Uterus (tissue), 2 donors: ENCODE measurements at regions not wholly inside any gene's neighbourhood (a gene's known extent, or its start where the extent isn't known, plus 50 kb on each side); places are given as distances from the start of the nearest gene placed in this dataset.

Experiments
- CTCF ChIP-seq, 4 experiments: fragments of 200-600 bp in 2 of 4; fragments of 450-650 bp in 2 of 4; sonication (generic) in 2 of 4; IDR thresholded peaks; one replicate each; pipeline ENCODE4 v1.5.1; 2016 to 2019; ENCODE audit warnings: antibody characterized with exemption in 4 of 4, mild to moderate bottlenecking in 2 of 4, moderate library complexity in 1 of 4
- POLR2A ChIP-seq, 2 donors: fragments of 450-650 bp; IDR thresholded peaks; one replicate each; pipeline ENCODE4 v1.6.1; 2016; ENCODE audit warnings: antibody characterized with exemption in 2 of 2, mild to moderate bottlenecking in 1 of 2, moderate library complexity in 1 of 2

GRCh38 chr4:129218360-129218759 is 122.4 kb downstream of the C4orf33 start:
- TF ChIP-seq POLR2A (IDR thresholded peaks at IDR 0.05) = no peak
- TF ChIP-seq CTCF (IDR thresholded peaks at IDR 0.05) = peak in 2 of 4 experiments; percentile 22 to 23
